OCI-LY3 (cell line): ENCODE measurements at regions not wholly inside any gene's neighbourhood (a gene's known extent, or its start where the extent isn't known, plus 50 kb on each side); places are given as distances from the start of the nearest gene placed in this dataset.
"Not testable (repeated sequence)": the region's sequence is repeated elsewhere in the genome, so short reads cannot be mapped to it uniquely, and the experiment has no call there.

Experiments
- H2AFZ ChIP-seq: fragments of 200-600, 300-600 bp; shearing (Covaris generic); 2 replicates; pipeline ENCODE4 v1.6.0; 2014; ENCODE audit warnings: antibody characterized with exemption, low read depth, low read length
- H3K27ac ChIP-seq: fragments of 200-600, 300-600 bp; sonication (generic); 2 replicates; pipeline ENCODE4 v1.5.1; 2014; ENCODE audit warnings: mild to moderate bottlenecking, low read length, moderate library complexity, mixed read lengths
- H3K27me3 ChIP-seq: fragments of 200-600, 300-600 bp; sonication (generic); 2 replicates; pipeline ENCODE4 v1.6.1; 2014; ENCODE audit warnings: low read depth, low read length, mixed read lengths
- H3K36me3 ChIP-seq: fragments of 200-600, 300-600 bp; sonication (generic); replicated peaks from 2 replicates; pipeline ENCODE3; 2014; ENCODE audit warnings: low read depth, low read length, mixed read lengths
- H3K4me1 ChIP-seq: fragments of 300-600, 200-600 bp; sonication (generic); 2 replicates; pipeline ENCODE4 v1.6.1; 2014; ENCODE audit warnings: low read length, mixed read lengths
- H3K4me2 ChIP-seq: fragments of 200-600, 300-600 bp; sonication (generic); 2 replicates; pipeline ENCODE4 v1.6.1; 2014; ENCODE audit warnings: low read length, mixed read lengths
- H3K4me3 ChIP-seq: fragments of 300-600, 200-600 bp; sonication (generic); 2 replicates; pipeline ENCODE4 v1.5.1; 2014; ENCODE audit warnings: antibody characterized with exemption, mild to moderate bottlenecking, low read length, moderate library complexity
- H3K79me2 ChIP-seq: fragments of 300-600, 200-600 bp; shearing (Covaris generic); 2 replicates; pipeline ENCODE4 v1.6.1; 2014; ENCODE audit warnings: mild to moderate bottlenecking, low read length, mixed read lengths
- H3K9ac ChIP-seq: fragments of 300-600, 200-600 bp; shearing (Covaris generic); 2 replicates; pipeline ENCODE4 v1.6.0; 2014; ENCODE audit warnings: mild to moderate bottlenecking, low read length, moderate library complexity
- H3K9me3 ChIP-seq: fragments of 200-600, 300-600 bp; shearing (Covaris generic); 2 replicates; pipeline ENCODE4 v1.6.1; 2014; ENCODE audit warnings: low read length, mixed read lengths; ENCODE audit not compliant: insufficient read depth
- H4K20me1 ChIP-seq: fragments of 200-600, 300-600 bp; sonication (generic); 2 replicates; pipeline ENCODE4 v1.6.1; 2016; ENCODE audit warnings: low read length, mixed read lengths; ENCODE audit not compliant: insufficient read depth
- CTCF ChIP-seq: fragments of 200-600, 300-600 bp; sonication (generic); IDR thresholded peaks from 2 replicates; pipeline ENCODE4 v1.5.1; 2014; ENCODE audit warnings: antibody characterized with exemption, low read length, low read depth
- EZH2phosphoT487 ChIP-seq: fragments of 200-600 bp; shearing (Covaris generic); IDR thresholded peaks from 2 replicates; pipeline ENCODE4 v1.6.1; 2018; ENCODE audit warnings: antibody characterized with exemption, mixed run types, low read depth

- H3K4me2 ChIP-seq = no peak overlapping the region
- no peaks in the 10 kb centered on the region for H3K9me3 ChIP-seq
- no peak overlapping the region for H2AFZ ChIP-seq
- H3K79me2 ChIP-seq = no peaks in the 10 kb centered on the region
- H3K9ac ChIP-seq = no peak overlapping the region
- H3K4me3 ChIP-seq = no peak overlapping the region
- no peaks in the 10 kb centered on the region for H3K27me3 ChIP-seq
- no peaks in the 10 kb centered on the region for H4K20me1 ChIP-seq
- no peaks in the 10 kb centered on the region for H3K36me3 ChIP-seq
- no peak for TF ChIP-seq CTCF
- TF ChIP-seq EZH2phosphoT487 = no peak
- H3K27ac ChIP-seq = no peak overlapping the region
- H3K4me1 ChIP-seq = no peaks in the 10 kb centered on the region
These were observed 468.8 kb upstream of the RUNX1 start for GRCh38 chr21:35517865-35518264.

- not testable (repeated sequence) for H4K20me1 ChIP-seq, H3K9me3 ChIP-seq, H3K4me3 ChIP-seq, H3K9ac ChIP-seq, H2AFZ ChIP-seq, H3K27me3 ChIP-seq, H3K36me3 ChIP-seq, H3K79me2 ChIP-seq, H3K4me2 ChIP-seq, H3K27ac ChIP-seq, H3K4me1 ChIP-seq
These were observed 467.2 kb upstream of the RUNX1 start for GRCh38 chr21:35516292-35516691.

- no peak overlapping the region for H3K4me3 ChIP-seq
- H3K27ac ChIP-seq = no peak overlapping the region
- no peaks in the 10 kb centered on the region for H4K20me1 ChIP-seq
- H3K36me3 ChIP-seq = no peaks in the 10 kb centered on the region
- no peaks in the 10 kb centered on the region for H3K79me2 ChIP-seq
- peaks cover 17% of the 10 kb centered on the region for H3K4me1 ChIP-seq
- H3K9me3 ChIP-seq = no peaks in the 10 kb centered on the region
- no peak for TF ChIP-seq CTCF
- TF ChIP-seq EZH2phosphoT487 = no peak
- no peak overlapping the region for H3K9ac ChIP-seq
- no peak overlapping the region for H3K4me2 ChIP-seq
- H2AFZ ChIP-seq = no peak overlapping the region
- peaks cover 13% of the 10 kb centered on the region for H3K27me3 ChIP-seq
These were observed 463.2 kb upstream of the RUNX1 start for GRCh38 chr21:35512346-35512745.

- Histone ChIP-seq H3K4me1 (peaks cover 20% of the 10 kb centered on the region), H3K27ac (no peak overlapping the region), H3K4me3 (no peak overlapping the region), H3K4me2 (no peak overlapping the region), H4K20me1 (no peaks in the 10 kb centered on the region), H3K9me3 (no peaks in the 10 kb centered on the region), H3K36me3 (no peaks in the 10 kb centered on the region), H3K79me2 (no peaks in the 10 kb centered on the region), H3K27me3 (peaks cover 13% of the 10 kb centered on the region), H2AFZ (no peak overlapping the region), H3K9ac (no peak overlapping the region)
- TF ChIP-seq EZH2phosphoT487 (no peak), CTCF (no peak)
These were observed 462.6 kb upstream of the RUNX1 start for GRCh38 chr21:35511696-35512162.
